Osteocyte (in vitro differentiated cells): ENCODE measurements at regions not wholly inside any gene's neighbourhood (a gene's known extent, or its start where the extent isn't known, plus 50 kb on each side); places are given as distances from the start of the nearest gene placed in this dataset.

Experiments
- DNase-seq: peaks from one replicate; pipeline ENCODE4 v3.0.0; 2021; ENCODE audit warnings: mixed read lengths; ENCODE audit not compliant: unreplicated experiment; ENCODE audit errors: extremely low spot score
- H3K27ac Mint-ChIP-seq: one replicate; pipeline ENCODE4 v1.8.0; 2021; ENCODE audit warnings: mild to moderate bottlenecking, mixed read lengths; ENCODE audit not compliant: unreplicated experiment
- H3K27me3 Mint-ChIP-seq: one replicate; pipeline ENCODE4 v1.8.0; 2021; ENCODE audit warnings: mixed read lengths; ENCODE audit not compliant: unreplicated experiment
- H3K36me3 Mint-ChIP-seq: one replicate; pipeline ENCODE4 v1.8.0; 2021; ENCODE audit warnings: mixed read lengths; ENCODE audit not compliant: unreplicated experiment
- H3K4me1 Mint-ChIP-seq: one replicate; pipeline ENCODE4 v1.8.0; 2021; ENCODE audit warnings: mixed read lengths; ENCODE audit not compliant: unreplicated experiment
- H3K4me3 Mint-ChIP-seq: one replicate; pipeline ENCODE4 v1.8.0; 2021; ENCODE audit warnings: mild to moderate bottlenecking, moderate library complexity, mixed read lengths; ENCODE audit not compliant: unreplicated experiment
- H3K9me3 Mint-ChIP-seq: one replicate; pipeline ENCODE4 v1.8.0; 2021; ENCODE audit warnings: mixed read lengths; ENCODE audit not compliant: unreplicated experiment
- CTCF ChIP-seq: fragments of 200-600 bp; sonication (generic); IDR thresholded peaks from 2 replicates; pipeline ENCODE4 v1.5.0; 2021; ENCODE audit warnings: antibody characterized with exemption, mild to moderate bottlenecking, moderate library complexity

DNA sequence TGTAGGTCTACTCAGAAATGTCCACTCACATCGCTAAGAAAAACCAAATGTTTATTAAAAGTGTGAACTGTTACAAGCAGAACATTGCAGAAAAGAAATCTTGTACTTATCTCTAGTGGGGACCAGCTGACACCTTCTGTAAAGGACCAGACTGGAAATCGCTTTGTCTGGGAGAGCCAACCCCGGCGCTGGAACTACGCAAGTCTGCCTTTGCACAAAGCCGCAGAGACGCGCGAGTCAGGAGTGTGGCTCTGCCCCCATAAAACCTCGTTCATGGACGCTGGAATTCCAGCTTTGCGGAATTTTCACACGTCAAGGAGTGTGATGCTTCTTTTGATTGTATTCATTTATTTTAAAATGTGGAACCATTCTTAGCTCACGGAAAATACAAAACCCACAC, 141.9 kb upstream of the SALL3 start:
- Mint-ChIP-seq H3K4me1 (no peaks in the 10 kb centered on the region), H3K4me3 (no peak overlapping the region), H3K9me3 (peaks cover 17% of the 10 kb centered on the region), H3K27ac (no peak overlapping the region), H3K36me3 (no peaks in the 10 kb centered on the region), H3K27me3 (no peaks in the 10 kb centered on the region)
- peak; percentile 79 for DNase-seq
- no peak for TF ChIP-seq CTCF

DNA sequence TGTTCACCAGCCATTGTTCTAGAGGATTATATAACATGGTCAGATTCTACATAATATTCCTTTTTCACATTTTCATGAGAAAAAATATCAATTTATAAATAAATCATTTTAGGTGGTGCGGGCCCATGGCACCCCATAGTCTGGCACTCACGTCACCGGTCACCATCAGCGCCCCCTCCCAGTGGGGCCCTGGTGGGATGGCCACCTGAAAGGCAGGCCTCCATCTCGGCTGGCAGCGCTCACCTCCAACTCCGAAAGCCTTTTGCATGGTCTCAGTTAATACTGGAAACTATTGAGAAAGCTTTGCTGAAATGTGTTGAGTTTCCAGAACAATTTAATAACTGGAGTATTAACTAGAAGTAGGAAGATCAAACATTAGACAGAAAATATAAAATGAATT, 141.4 kb upstream of the SALL3 start:
- Mint-ChIP-seq H3K27ac (no peak overlapping the region), H3K4me3 (no peak overlapping the region)
- TF ChIP-seq CTCF: no peak

DNA sequence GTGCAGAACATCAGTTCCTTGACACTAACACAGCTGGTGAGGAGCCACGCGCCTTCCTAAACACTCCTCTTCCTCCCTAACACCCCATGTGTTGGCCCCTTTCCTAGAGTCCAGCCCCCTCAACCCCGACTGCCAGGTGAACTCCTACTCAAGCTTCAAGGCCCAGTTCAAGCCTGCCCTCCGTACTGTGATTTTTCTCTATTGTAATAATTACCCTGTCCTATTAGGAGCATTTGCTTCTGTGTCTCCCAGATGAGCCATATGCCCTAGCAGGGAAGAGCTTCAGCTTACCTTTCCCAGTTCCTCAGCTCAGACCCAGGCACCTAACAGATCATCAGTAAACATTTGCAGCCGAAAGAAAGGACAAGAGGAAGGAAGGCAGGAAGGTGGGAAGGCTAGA, 130.6 kb upstream of the SALL3 start:
- peak; percentile 17 for DNase-seq
- H3K4me1 Mint-ChIP-seq: no peaks in the 10 kb centered on the region
- H3K27me3 Mint-ChIP-seq: no peaks in the 10 kb centered on the region
- peaks cover 62% of the 10 kb centered on the region for H3K9me3 Mint-ChIP-seq
- no peak for TF ChIP-seq CTCF
- H3K27ac Mint-ChIP-seq: no peak overlapping the region
- no peak overlapping the region for H3K4me3 Mint-ChIP-seq
- H3K36me3 Mint-ChIP-seq: no peaks in the 10 kb centered on the region

More for the DNA sequence above, 141.4 kb upstream of the SALL3 start:
- H3K27me3 Mint-ChIP-seq: no peaks in the 10 kb centered on the region
- H3K4me1 Mint-ChIP-seq: no peaks in the 10 kb centered on the region
- no peaks in the 10 kb centered on the region for H3K36me3 Mint-ChIP-seq
- H3K9me3 Mint-ChIP-seq: peaks cover 17% of the 10 kb centered on the region
- DNase-seq: peak; percentile 64

DNA sequence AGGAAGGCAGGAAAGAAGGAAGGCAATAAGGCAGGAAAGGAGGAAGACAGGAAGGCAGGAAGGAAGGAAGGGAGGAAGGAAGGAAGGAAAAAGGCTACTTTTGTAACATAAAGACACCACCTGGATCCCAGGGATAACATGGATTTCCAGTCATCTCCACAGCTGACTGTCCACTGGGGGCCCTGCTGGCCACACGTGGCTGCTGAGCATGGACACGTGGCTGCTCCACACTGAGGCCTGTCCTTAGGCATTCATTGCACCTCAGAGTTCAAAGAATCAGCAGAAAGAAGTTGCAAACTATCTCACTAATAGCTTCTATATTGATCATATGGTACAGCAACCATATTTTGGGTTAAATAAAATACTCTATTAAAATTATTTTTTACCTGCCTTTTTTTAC, 130.2 kb upstream of the SALL3 start:
- H3K4me3 Mint-ChIP-seq: no peak overlapping the region
- H3K27me3 Mint-ChIP-seq: no peaks in the 10 kb centered on the region
- no peak overlapping the region for H3K27ac Mint-ChIP-seq
- H3K4me1 Mint-ChIP-seq: no peaks in the 10 kb centered on the region
- peaks cover 58% of the 10 kb centered on the region for H3K9me3 Mint-ChIP-seq
- no peaks in the 10 kb centered on the region for H3K36me3 Mint-ChIP-seq
- DNase-seq: no peak
- no peak for TF ChIP-seq CTCF

- no peak overlapping the region for H3K4me3 Mint-ChIP-seq
- no peaks in the 10 kb centered on the region for H3K36me3 Mint-ChIP-seq
- no peaks in the 10 kb centered on the region for H3K4me1 Mint-ChIP-seq
- H3K27ac Mint-ChIP-seq: no peak overlapping the region
- no peak for DNase-seq
- no peak for TF ChIP-seq CTCF
- H3K9me3 Mint-ChIP-seq: peaks cover 34% of the 10 kb centered on the region
- H3K27me3 Mint-ChIP-seq: no peaks in the 10 kb centered on the region
These were observed 126.3 kb upstream of the SALL3 start for GRCh38 chr18:78853341-78853740.
